OCI-LY1 (cell line): ENCODE measurements at regions not wholly inside any gene's neighbourhood (a gene's known extent, or its start where the extent isn't known, plus 50 kb on each side); places are given as distances from the start of the nearest gene placed in this dataset.

Experiments
- H2AFZ ChIP-seq: fragments of 200-600 bp; sonication (generic), shearing (Covaris generic); 2 replicates; pipeline ENCODE4 v1.6.0; 2014; ENCODE audit warnings: antibody characterized with exemption, mild to moderate bottlenecking, low read length
- H3F3A ChIP-seq: fragments of 200-600 bp; sonication (generic), shearing (Covaris generic); 2 replicates; pipeline ENCODE4 v1.6.0; 2014; ENCODE audit warnings: mild to moderate bottlenecking, antibody characterized with exemption, low read length, moderate library complexity; ENCODE audit not compliant: insufficient read depth
- H3K27ac ChIP-seq: fragments of 200-600 bp; sonication (generic); 2 replicates; pipeline ENCODE4 v1.5.1; 2014; ENCODE audit warnings: low read length, mixed run types, mild to moderate bottlenecking, low read depth; ENCODE audit not compliant: poor library complexity, severe bottlenecking
- H3K27me3 ChIP-seq: fragments of 200-600 bp; sonication (generic); 2 replicates; pipeline ENCODE4 v1.6.0; 2014; ENCODE audit warnings: antibody characterized with exemption, mild to moderate bottlenecking, low read length, moderate library complexity; ENCODE audit not compliant: insufficient read depth
- H3K36me3 ChIP-seq: fragments of 200-600 bp; sonication (generic); 2 replicates; pipeline ENCODE4 v1.6.1; 2014; ENCODE audit warnings: mild to moderate bottlenecking, antibody characterized with exemption, low read length, moderate library complexity, mixed read lengths; ENCODE audit not compliant: insufficient read depth
- H3K4me1 ChIP-seq: fragments of 200-600 bp; sonication (generic); 2 replicates; pipeline ENCODE4 v1.5.1; 2014; ENCODE audit warnings: mild to moderate bottlenecking, low read length, moderate library complexity; ENCODE audit not compliant: insufficient read depth, severe bottlenecking
- H3K4me2 ChIP-seq: fragments of 200-600 bp; sonication (generic), shearing (Covaris generic); 2 replicates; pipeline ENCODE4 v1.6.1; 2014; ENCODE audit warnings: low read length
- H3K4me3 ChIP-seq: fragments of 200-600 bp; sonication (generic); 2 replicates; pipeline ENCODE4 v1.5.1; 2014; ENCODE audit warnings: low read length, low read depth, mild to moderate bottlenecking, mixed read lengths; ENCODE audit not compliant: poor library complexity, severe bottlenecking
- H3K79me2 ChIP-seq: fragments of 200-600 bp; shearing (Covaris generic); 2 replicates; pipeline ENCODE4 v1.6.1; 2016; ENCODE audit warnings: mixed run types, low read length, mixed read lengths; ENCODE audit not compliant: insufficient read depth
- H3K9ac ChIP-seq: fragments of 200-600 bp; sonication (generic), shearing (Covaris generic); 2 replicates; pipeline ENCODE4 v1.6.1; 2014; ENCODE audit warnings: mild to moderate bottlenecking, low read length, mixed read lengths
- H3K9me2 ChIP-seq: fragments of 200-600 bp; sonication (generic), shearing (Covaris generic); 2 replicates; pipeline ENCODE4 v1.6.1; 2014; ENCODE audit warnings: low read depth, mild to moderate bottlenecking, low read length, mixed read lengths
- H3K9me3 ChIP-seq: fragments of 200-600 bp; shearing (Covaris generic); 2 replicates; pipeline ENCODE4 v1.6.1; 2014; ENCODE audit warnings: low read length, mixed read lengths
- H4K20me1 ChIP-seq: fragments of 200-600 bp; sonication (generic), shearing (Covaris generic); 2 replicates; pipeline ENCODE4 v1.6.0; 2016; ENCODE audit warnings: mild to moderate bottlenecking, low read length; ENCODE audit not compliant: insufficient read depth
- EZH2 ChIP-seq: fragments of 200-600 bp; sonication (generic), shearing (Covaris generic); IDR thresholded peaks from 2 replicates; pipeline ENCODE4 v1.8.0; 2017; ENCODE audit warnings: borderline replicate concordance, mixed run types, mild to moderate bottlenecking, antibody characterized with exemption, low read length, moderate library complexity, mixed read lengths
- TF ChIP-seq, protein P1 (sequence below): fragments of 200-600 bp; sonication (generic), shearing (Covaris generic); IDR thresholded peaks from 2 replicates; pipeline ENCODE4 v1.5.1; 2017; ENCODE audit warnings: mild to moderate bottlenecking, antibody characterized with exemption, low read length, moderate library complexity, mixed read lengths

DNA sequence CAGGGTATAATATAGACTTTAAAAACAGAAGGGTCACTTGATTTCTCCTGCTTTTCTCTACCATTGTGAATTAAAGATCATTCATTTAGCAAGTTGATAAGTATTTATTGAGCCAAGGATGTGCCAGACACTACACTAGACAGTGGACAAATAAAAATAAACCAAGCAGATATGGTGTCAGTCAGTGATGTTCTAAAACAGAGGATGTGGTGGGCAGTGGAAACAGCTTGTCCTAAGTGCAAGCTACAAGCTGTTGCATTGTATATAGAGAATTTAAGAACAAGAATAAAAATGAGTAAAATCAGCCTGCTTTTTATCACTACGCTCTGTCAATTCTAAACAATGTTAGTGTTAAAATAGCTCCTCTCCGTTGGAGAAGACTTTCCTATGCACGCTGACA is 637.3 kb upstream of the GRM7 start:
- H3K4me3 ChIP-seq: no peak overlapping the region
- H3K79me2 ChIP-seq: no peaks in the 10 kb centered on the region
- H3K9me2 ChIP-seq: no peaks in the 10 kb centered on the region
- no peak overlapping the region for H3K4me2 ChIP-seq
- H4K20me1 ChIP-seq: no peaks in the 10 kb centered on the region
- no peak for TF ChIP-seq EZH2
- TF ChIP-seq, protein P1, sequence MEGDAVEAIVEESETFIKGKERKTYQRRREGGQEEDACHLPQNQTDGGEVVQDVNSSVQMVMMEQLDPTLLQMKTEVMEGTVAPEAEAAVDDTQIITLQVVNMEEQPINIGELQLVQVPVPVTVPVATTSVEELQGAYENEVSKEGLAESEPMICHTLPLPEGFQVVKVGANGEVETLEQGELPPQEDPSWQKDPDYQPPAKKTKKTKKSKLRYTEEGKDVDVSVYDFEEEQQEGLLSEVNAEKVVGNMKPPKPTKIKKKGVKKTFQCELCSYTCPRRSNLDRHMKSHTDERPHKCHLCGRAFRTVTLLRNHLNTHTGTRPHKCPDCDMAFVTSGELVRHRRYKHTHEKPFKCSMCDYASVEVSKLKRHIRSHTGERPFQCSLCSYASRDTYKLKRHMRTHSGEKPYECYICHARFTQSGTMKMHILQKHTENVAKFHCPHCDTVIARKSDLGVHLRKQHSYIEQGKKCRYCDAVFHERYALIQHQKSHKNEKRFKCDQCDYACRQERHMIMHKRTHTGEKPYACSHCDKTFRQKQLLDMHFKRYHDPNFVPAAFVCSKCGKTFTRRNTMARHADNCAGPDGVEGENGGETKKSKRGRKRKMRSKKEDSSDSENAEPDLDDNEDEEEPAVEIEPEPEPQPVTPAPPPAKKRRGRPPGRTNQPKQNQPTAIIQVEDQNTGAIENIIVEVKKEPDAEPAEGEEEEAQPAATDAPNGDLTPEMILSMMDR: no peak
- H3F3A ChIP-seq: no peaks in the 10 kb centered on the region
- H3K36me3 ChIP-seq: no peaks in the 10 kb centered on the region
- H2AFZ ChIP-seq: no peak overlapping the region
- H3K27ac ChIP-seq: no peak overlapping the region
- H3K9me3 ChIP-seq: no peaks in the 10 kb centered on the region
- H3K9ac ChIP-seq: no peak overlapping the region
- H3K4me1 ChIP-seq: peaks cover 29% of the 10 kb centered on the region
- H3K27me3 ChIP-seq: no peaks in the 10 kb centered on the region

DNA sequence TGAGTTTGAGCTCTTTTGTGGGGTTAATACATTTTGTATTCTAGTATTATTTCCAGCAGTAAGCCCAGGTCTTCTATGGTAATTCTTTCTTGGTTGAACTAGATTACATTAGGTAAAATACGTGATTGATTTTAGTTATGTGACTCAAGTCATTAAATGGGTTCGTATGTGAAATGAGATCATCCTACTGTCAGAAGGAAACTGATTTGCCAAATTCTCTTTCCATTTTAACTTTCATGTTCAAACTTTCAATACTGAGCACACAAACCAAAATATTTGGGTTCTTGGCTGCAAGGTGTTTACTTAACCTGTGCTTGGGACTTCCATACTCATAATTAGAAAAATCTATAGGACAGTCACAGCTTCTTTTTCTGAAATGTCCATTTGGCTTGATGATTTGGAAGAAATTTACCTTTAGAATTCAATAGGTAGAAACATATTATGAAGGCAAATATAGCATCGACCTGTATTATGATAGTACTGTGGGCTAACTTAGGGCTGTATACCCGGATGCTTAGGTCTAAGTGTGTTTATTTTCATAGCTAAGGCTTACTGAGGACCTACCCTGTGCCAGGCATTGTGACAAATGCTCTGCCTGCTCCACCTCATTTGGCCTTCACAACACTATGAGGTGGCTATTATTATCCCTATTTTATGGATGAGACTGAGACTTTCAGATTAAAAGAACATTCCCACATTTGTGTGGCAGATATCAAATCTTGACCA is 631.8 kb upstream of the GRM7 start:
- Histone ChIP-seq H3F3A (no peaks in the 10 kb centered on the region), H3K4me1 (no peaks in the 10 kb centered on the region), H2AFZ (no peak overlapping the region), H3K79me2 (no peaks in the 10 kb centered on the region), H3K4me3 (no peak overlapping the region), H3K9me2 (no peaks in the 10 kb centered on the region), H3K27ac (no peak overlapping the region), H3K36me3 (no peaks in the 10 kb centered on the region; the same call in 1 of the 2 replicates), H4K20me1 (no peaks in the 10 kb centered on the region), H3K9ac (no peak overlapping the region), H3K4me2 (no peak overlapping the region), H3K27me3 (no peaks in the 10 kb centered on the region), H3K9me3 (no peaks in the 10 kb centered on the region)
- TF ChIP-seq, protein P1: no peak
- no peak for TF ChIP-seq EZH2

DNA sequence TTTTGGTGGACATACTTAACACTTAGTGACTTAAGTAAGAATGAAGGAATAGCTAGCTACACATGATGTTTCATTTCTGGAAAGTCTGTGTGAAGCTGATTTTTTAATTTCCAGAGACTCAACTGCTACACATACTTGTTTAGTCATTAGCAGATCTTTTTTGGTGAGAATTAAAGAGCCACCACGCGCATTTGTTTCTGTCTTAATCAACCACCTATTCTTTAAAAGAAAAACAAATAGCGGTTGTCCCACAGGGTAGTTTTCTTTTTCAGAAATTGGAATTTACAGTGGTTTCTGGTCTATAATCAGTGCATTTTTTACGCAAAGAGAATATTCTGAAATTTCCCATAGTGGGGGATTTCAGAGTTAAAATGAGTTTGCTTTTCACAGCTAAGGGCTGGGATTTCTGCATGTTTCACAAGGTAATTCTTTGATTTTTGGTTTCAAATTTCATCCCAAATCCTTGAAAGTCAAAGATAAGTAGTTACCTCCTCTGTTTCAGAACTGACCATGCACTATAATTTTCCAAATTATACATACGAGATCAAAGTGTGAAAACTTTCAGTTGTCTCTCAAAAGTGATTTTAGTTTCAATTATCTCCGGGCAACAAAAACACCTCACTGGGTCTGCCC is 631.0 kb upstream of the GRM7 start:
- H3F3A ChIP-seq: no peaks in the 10 kb centered on the region
- no peaks in the 10 kb centered on the region for H3K9me2 ChIP-seq
- no peak overlapping the region for H2AFZ ChIP-seq
- no peaks in the 10 kb centered on the region for H3K79me2 ChIP-seq
- H3K9ac ChIP-seq: no peak overlapping the region
- no peaks in the 10 kb centered on the region for H3K9me3 ChIP-seq
- H3K36me3 ChIP-seq: no peaks in the 10 kb centered on the region; the same call in 1 of the 2 replicates
- no peaks in the 10 kb centered on the region for H4K20me1 ChIP-seq
- no peak overlapping the region for H3K4me2 ChIP-seq
- no peak for TF ChIP-seq EZH2
- TF ChIP-seq, protein P1: no peak
- no peaks in the 10 kb centered on the region for H3K4me1 ChIP-seq
- H3K27me3 ChIP-seq: no peaks in the 10 kb centered on the region
- H3K27ac ChIP-seq: no peak overlapping the region
- H3K4me3 ChIP-seq: no peak overlapping the region
